ENCODE measurements at regions not wholly inside any gene's neighbourhood (a gene's known extent, or its start where the extent isn't known, plus 50 kb on each side); places are given as distances from the start of the nearest gene placed in this dataset.

DNA sequence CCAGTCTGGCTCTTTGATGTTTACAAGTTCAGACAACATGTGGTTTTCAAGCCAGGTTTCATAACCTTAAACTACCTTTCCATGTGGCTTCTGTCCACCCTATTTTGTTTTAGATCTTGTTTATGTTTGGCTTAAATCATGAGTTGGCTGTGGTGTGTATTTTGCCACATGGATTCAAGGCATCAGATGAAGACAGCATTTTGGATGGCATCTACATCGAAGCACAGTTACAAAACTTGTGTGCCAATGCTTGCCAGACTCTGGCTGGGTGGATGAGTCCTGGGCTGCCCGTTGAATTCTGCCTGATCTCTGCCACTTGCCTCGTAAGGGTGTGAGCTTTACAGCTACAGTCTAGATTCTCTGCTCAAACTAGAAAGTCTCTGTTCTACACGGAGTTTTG lies 335.3 kb downstream of the MYCN start:
- DNase-seq (ENCODE audit: low read depth in 3 of 3): no peak

DNA sequence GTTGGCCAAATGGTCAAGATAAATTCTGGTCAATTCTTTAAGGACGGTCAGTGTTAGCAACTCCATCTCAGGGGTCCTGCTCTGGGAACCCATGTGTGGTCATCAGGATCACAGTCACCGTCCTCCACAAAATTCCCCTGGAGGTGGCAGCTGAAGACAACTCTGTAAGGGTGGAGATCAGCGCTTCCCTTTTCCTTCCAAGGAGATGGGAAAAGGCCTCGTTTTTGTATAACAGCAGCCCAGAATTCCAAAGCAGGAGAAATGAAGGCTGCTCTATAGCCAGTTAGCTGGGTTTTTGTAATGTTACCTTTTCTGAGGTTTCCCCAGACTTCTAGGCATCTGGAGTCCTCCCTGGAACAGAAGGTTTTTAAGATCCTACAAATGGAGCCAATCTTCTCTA lies 334.8 kb downstream of the MYCN start:
- no peak for DNase-seq (ENCODE audit: low read depth in 3 of 3)

DNA sequence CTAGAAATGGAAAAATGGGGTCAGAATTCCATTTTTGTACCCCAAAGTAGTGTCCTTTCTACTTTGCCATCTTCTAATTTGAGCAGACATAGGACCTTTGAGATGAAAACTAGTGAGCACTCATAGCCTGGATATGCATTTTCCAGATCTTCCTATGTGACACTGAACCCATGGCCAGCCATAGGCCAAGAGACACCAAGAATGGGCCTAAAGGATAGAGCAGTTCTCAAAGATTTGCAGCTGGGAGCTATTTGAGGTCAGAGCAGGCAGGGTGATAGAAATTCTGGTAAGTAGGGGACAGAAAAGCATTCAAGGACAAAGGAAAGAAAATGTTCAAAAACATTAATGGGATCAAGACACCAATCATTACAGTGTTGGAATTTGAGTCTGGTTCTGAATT lies 332.8 kb downstream of the MYCN start:
- DNase-seq (ENCODE audit: low read depth in 3 of 3): no peak

DNA sequence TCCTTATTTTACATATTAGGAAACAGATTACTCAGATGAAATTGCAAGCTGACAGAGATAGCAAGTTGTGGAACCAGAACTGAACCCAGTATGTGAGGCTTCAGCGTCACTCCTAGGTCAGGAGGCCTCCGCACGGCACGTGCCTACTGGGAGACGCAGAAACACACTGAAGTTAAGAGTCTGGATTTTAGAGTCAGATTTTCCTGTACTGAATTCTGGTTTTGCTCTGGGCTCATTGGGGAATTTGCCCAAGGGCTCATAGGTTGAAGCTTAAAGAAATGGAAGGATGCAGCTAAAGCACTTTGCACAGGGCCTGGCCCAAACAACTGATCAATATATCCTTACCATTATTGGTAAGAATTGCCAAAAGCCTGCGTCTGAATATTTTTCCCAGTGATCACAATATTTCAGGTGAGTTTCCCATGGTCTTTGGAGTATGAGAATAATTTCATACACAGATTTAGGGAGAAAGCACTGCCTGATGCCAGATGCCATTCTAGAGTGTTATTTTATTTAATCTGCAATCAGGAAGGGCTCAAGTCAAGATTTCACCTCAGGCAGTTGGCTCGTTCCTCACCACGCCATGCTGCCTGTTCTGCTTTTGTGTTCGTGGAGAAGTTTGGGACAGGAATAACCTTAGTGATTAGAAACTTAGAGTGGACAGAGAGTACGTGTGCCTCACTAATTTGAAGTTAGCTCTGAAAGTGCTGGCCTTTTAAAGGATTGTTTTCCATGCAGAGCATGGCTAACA lies 331.9 kb downstream of the MYCN start:
- no peak for DNase-seq (ENCODE audit: low read depth in 3 of 3)

DNA sequence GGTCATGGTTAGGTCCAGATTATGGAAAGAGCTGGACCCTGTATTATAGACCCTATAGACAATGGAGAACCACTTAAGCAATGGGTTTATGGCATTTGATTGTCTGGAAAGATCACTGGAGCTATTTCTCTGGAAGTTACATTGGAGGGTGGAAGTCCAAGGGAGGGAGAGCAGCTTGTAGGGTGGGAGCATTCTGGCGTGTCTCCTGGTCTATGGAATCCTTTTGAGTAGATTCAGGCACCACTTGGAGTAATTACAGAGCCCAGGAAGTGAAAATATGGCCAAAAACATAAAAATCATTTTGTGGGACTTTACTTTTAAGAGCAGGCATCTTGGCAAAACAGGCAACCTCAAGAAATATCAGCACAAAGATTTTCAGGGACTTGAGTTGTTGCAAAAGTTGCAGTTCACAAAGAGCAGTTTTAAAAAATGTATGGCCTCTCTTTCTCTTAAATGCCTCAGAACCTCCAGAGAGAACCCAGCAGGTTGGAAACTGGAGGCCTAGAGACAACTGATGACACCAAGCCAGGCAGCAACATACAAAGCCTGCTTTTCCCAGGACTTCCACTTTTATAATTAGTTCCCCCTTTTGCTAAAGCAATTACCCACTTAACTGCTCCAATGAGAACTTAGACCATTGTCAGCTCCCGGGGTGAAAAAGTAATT lies 331.0 kb downstream of the MYCN start:
- no peak for DNase-seq (ENCODE audit: low read depth in 3 of 3)

DNA sequence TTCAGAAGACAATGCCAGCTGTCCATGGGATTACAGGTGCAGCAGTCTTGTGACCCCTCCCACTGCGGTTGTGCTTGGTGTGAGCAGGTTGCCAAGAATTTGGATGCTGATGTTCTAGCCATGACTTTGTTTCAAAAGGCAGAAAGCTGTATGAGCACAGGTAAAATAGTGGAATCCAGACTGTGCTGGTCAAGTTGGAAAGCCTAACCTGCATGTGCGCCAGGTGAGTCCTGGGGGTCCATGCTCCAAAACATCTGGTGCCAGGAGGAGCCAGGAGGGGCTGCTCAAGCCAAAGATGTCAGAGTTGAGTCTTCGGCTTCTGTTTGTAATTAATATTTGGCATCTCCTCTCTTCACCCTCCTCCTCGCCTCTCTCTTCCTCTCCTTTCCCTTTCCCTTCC lies 330.1 kb downstream of the MYCN start:
- DNase-seq (ENCODE audit: low read depth in 3 of 3): no peak

DNA sequence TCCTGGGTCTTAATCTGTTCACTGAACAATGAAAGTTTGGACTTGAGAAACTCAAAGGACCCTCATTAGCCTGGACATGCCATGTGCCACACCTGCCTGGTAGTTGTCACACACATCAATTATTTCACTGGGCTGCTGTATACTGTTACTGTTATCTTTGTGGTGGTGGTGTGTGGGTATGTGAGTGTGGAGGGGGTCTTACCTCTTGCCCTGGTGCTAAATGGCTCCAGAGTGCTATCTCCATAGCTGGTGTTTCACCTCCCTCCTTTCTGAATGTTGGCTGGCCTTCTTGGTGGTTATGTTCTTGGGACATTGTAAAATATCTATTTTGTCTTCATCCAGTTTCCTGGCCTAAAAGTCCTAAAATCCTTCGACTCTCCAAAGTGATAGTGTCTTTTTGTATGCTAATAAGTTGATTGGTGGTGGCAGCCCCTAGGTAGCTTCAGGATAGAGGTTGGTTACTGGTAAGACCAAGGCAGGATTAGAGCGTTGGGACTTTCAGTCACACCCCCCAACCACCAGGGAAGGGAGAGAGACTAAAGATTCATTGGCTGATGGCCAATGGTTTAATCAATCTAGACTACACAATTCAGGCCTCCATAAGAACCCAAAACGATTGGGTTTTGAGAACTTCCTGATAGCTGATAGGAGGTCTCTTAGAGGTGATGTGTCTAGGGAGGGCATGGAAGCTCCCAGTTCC lies 328.1 kb downstream of the MYCN start:
- no peak for DNase-seq (ENCODE audit: low read depth in 3 of 3)

DNA sequence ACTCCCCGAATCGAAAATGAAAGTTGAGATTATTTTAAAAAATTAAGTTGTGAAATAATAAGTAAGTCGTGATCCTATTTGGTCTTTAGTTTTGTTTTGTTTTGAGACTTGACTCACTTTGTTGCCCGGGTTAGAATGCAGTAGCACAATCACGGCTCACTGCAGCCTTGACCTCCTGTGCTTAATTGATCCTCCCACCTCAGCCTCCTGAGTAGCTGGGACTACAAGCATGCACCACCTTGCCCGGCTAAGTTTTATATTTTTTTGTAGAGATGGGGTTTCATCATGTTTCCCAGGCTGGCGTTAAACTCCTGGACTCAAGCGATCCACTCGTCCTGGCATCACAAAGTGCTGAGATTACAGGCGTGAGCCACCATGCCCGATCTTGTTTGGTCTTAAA lies 326.2 kb downstream of the MYCN start:
- no peak for DNase-seq (ENCODE audit: low read depth in 3 of 3)

DNA sequence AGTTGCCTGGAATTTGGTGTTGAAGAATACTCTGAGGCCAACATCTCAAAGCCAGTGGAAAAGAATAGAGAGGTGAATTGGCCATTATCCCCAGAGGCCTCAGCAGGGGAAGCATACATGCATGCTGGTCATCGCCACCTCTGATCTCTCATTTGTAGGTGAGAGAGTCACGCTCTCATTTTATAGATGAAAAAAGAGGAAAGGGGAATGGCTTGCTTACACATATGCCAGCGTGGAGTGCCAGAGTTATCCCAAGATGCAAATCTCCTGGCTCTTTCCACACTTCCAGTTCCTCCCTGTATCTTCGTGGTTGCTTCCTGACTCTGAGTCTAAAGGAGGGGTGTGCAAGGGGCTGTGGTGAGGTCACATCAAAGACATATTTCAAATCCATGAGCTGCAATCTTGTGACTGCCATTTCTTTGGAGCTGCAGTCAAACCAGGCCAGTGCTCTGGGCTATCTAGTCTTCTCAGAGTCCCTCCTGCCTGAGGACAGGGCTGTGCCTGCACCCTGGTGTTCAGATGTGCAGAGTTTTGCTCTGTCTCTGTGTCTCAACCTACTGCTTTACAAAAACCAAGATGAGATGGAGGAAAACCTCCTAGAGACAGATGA lies 324.7 kb downstream of the MYCN start:
- no peak for DNase-seq (ENCODE audit: low read depth in 3 of 3)

DNA sequence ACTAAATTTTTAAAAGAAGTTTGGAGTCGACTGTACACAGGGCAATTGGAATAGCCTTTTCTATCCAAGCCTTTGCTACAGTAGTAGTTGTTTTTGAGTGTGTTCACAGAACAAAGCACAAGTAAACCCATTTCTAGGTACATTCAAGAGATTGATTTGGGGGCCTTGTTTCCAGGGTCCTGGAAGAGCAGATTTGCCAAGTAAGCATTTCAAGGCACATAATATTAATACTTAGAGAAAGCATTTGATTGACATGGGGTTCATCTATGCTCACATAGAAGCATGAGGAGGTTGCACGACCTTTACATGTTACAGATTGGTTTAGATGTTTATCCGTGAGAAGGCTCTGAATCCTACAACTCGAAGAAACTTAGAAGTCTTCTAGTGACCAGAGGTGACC lies 324.1 kb downstream of the MYCN start:
- DNase-seq (ENCODE audit: low read depth in 3 of 3): no peak

DNA sequence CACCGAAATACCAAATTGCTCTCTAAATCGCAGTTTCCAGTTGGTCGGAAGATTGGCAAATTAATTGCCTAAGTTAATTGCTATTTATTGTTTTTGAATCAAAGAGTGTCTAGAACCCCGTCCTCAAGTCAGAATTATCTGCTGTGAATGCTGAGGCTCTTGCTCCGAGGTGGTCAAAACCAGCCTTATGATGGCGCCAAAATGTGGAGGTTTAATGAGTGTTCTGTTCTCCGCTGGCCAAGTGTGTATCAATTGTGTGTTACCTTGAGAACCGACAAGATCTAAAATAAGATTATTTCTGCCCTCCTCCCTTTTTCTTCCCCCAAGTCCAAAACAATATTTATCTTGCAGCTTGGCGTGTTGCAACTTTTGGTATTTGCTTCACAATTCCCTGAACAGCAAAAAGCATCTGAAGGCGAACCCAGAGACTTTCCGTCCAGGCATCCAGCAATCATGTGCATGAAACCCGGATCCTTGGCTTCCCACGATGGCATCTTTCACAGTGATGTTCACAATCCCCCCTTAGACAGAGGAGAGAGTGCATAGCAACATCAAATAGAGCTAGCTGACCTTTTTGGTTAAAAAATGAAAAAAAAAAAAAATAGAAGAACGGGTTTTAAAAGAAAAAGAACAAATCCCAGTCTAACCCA lies 323.0 kb downstream of the MYCN start:
- DNase-seq (ENCODE audit: low read depth in 3 of 3): no peak

DNA sequence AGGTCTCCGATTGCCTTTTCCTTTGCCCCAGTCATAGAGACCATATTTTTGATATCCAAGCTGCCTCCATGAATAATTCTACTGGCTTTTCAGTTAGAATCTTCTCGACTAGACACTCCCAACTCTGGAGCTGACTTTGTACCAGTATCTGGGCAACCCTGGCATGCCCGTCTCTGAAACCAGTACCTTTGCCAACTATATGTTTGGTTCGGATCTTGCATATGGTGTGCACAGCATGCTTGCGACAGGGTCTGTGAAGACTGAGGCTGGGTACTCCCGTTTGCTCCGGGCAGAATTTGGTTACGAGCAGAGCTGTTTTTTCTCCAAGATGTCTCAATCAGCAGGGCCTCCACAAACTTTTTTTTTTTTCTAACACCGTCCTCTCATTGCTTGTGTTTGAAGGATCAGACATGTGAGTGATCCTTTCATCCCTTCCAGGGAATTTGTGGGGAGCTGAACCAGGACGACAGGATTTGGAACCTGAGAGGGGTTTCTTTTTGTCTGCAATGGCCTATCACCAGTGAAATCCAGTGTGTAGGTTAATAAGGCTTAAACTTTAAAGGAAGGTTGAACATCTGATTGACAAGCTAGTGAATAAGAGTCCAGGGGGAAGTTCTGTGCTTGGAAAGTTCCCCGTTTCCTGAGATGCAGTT lies 322.3 kb downstream of the MYCN start:
- DNase-seq (ENCODE audit: low read depth in 3 of 3): no peak

DNA sequence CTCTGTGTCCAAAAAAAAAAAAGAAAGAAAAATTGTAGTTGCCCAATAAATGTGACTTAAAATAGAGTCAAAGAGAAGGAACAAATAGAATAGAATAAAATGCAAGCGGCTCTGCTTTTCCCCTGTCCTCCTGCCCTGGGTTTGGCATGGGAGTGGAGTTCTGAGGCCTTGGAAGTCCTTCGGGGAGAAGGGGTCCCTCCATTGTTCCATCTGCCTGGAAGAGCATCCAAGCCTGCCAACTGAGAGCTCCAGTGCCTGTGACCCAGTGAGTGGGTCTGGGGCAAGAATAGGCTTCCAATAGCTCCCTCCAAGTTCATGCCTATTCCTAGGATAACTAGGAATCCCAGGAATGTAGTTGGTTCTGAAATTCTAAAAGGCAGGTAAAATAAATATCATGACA lies 321.4 kb downstream of the MYCN start:
- no peak for DNase-seq (ENCODE audit: low read depth in 3 of 3)

DNA sequence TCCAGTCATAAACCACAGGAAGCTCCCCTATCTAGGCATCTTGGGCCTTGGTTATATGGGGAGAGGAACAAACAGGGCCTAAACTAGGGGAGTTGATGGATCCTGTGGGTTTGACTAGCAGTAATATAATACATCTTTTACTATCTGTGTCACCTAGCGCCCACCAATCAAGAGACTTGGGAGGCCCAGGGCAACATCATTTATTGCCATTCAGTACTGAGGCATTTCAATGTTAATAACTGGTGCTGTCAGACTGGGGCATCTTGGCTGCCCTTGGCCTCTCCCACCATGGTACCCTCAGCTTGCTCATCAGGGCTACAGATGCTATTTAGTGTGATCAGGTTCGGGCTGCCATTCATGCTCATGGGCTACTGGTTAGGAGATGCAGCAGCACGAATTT lies 320.7 kb downstream of the MYCN start:
- no peak for DNase-seq (ENCODE audit: low read depth in 3 of 3)

DNA sequence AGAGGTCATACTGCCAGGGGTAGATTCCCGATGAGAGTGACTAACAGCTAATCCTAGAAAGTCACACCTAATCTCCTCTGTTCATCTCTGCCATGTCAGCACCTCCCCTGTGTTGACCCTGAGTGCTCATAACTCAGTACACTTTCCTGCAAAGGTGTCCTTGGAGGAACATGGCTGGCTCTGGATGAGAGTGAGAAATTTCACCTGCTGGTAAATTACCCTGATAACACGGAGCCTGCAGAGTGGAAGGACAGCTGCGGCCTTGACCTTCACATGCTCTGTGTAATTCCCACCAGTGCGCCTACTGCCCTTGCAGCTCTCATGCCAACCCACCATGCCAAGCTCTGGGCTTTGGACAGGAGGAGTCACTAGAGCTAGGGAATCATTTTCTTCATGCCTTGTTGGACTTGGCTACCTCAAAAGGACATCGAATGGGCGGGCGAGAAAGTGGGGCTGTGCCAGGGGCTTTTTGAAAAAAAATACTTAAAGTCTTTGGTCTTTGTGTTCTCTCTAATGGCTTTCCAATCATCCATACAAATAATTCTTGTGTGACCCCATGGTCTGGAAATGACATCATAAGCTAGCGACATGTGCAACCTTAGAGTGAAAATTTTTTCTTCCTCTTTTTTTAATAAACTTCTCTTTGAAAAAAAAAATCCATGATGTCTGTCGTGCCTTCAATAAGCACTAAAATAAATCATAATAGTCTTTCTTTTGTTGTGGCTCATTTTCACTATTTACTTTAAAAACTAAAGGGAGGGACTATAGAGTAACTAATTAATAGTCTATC lies 319.9 kb downstream of the MYCN start:
- DNase-seq (ENCODE audit: low read depth in 3 of 3): no peak

DNA sequence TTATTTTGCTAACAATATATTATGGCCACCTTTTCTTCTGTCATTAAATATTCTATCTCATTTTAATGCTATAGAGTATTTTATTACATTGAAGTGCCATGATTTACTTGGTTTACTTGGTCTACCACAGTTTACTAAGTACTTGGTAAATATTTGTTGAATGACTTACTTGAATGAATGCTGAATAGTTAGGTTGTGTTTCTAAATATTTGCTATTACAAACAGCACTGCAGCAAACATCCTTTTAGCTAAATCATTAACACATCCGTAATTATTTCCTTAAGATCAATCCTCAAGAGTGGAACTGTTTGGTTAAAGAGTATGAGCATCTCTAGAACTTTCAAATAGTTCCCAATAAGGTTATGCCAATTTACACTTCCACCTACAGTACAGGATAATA lies 318.7 kb downstream of the MYCN start:
- no peak for DNase-seq (ENCODE audit: low read depth in 3 of 3)

DNA sequence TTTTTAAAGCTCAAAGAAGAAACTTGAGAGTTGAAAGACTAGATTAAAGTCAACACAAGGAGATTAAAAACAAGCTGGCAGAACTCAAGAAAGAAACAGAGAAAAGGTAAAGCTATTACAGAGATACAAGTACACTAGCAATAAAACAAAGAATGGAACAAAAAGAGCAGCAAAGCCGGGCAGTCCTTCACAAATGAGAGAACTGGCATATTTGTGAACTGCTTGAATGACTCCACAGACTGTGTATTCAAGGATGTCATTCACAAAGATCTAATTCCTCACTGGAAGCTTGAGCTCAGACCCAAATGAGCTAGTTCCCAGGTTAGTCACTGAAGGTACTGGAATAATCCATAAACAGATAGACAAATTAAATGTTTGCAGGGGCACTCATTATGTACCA lies 318.0 kb downstream of the MYCN start:
- DNase-seq (ENCODE audit: low read depth in 3 of 3): no peak

DNA sequence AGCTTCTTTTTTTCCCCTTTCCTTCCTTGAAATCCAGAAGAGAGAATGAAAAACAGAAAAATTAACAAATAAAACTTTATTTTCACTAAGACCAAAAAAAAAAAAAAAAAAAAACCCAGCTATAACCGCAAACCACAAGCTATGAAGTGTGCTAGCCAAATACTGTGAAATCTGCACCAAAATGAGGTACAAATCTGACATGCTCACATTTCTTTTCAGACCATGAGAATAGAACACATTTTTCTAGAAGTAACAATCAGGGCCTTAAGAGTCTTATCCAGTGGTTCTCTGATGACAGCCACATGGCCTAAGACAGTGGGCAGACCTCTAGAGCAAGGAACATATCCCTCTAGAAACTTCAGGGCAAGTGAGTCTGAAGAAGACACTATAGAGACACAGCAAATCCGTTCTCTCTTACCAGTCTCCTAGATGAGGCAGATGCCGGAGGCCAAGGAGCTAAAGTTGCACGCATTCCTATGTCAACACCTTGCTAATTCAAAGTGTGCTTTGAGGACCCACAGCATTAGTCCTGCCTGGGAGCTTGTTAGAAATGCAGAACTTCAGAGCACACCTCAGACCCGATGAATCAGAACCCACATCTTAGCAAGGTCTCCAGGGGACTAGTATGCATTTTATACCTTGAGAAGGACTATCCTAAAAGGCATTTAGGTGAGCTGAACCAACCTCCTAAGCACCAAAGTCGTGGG lies 317.1 kb downstream of the MYCN start:
- no peak for DNase-seq (ENCODE audit: low read depth in 3 of 3)

DNA sequence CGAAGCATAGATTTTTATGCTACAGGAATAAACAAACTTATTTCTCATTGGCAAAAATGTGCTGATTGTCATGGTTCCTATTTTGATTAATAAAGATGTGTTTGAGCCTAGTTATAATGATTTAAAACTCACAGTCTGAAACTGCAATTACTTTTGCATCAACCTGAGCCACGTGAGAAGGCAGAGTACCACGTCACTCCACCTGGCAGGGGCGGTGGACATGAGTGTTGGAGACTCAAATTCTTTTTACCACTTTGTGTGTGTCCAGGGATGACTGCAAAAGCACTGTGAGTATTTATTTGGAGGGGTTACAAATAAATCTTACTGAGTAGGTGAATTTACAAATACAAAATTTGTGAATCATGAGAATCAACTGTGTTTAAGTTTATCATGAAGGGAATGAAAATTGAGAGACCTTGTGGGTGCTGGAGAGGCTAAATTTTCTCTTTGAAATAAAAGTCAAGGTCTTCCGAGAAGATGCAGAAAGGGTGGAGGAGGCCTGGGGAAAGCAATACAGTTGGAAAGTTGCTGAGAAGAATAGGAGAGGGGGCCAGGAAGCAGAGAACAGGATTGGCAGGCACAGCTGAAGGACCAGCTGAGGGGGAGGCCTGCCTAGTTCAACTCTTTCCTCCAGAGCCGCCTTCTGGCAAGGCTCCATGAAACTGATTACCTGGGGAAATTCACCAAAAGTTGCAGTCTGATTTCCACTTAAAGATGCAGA lies 316.4 kb downstream of the MYCN start:
- no peak for DNase-seq (ENCODE audit: low read depth in 3 of 3)

DNA sequence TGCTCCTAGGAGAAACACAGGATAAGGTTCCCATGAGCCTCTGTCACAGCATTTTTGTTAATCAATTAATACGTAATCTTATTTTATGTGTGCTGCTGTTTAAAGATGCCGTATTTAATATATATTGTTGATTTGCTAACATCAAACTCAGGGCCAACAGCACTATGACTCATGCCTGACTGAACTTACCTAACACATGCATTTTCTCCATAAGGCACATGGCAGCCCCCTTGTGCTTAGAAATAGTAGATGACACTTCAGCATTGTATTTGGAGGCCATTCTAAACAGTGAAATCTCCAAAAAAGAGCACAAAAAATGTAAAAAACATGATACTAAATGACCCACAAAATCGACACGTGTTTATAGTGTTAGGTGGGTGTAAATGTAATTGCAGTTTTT lies 314.8 kb downstream of the MYCN start:
- DNase-seq (ENCODE audit: low read depth in 3 of 3): no peak
